ENCODE measurements at regions not wholly inside any gene's neighbourhood (a gene's known extent, or its start where the extent isn't known, plus 50 kb on each side); places are given as distances from the start of the nearest gene placed in this dataset.

GRCh38 chr3:72320955-72321303 is 527.3 kb downstream of the SHQ1 start:
- Histone ChIP-seq H3K27ac (no peak overlapping the region), H3K36me3 (no peaks in the 10 kb centered on the region), H3K4me1 (replicated peaks) (peaks cover 30% of the 10 kb centered on the region), H3K4me3 (no peak overlapping the region), H3K9me3 (replicated peaks) (no peaks in the 10 kb centered on the region), H3K27me3 (replicated peaks) (no peaks in the 10 kb centered on the region)
- no peak for DNase-seq (ENCODE audit: low read depth in 1 of 2, low spot score in 2 of 2)

DNA sequence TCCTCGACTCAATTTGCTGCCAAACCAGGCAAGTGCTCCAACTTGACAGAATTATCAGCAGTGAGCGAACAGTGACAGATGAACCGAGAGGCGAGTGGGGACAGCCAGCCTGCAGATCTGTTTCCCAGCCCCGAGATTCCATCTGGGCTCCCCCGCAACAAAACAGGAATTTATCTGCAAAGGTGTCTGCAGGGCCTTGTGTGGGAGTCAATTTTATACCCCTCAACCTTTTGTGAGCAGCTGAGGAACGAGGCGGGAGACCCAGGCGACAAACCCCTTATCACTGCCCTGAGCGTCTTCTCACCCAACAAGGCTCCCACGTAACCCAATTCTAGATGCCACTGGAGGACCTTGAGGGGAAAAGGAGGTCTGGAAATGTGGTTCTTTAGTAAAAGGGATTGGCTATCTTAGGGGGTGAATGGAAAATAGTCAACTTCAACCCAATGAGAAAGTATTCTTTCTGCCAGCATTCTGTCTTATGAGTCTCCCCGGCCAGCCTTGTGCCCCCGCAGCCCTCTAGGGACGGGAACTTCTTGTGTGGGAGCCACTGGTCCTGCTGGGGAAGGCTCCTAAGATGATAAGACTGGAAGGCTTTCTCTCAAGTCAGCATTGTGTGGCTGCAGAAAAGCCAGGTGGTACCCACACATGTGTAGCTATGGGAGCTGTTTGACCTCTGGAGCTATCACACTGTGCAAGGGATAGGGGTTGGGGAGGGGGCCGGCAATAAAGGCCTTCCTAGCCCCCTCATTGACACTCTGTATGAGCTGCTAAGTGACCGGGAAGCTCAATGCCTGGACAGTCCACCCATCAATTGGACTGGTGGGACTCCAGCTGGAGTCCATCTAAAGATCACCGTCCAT is 527.9 kb downstream of the SHQ1 start:
- H3K9me3 ChIP-seq (replicated peaks) = no peaks in the 10 kb centered on the region
- H3K4me1 ChIP-seq (replicated peaks) = peaks cover 30% of the 10 kb centered on the region
- H3K27me3 ChIP-seq (replicated peaks) = no peaks in the 10 kb centered on the region
- no peak overlapping the region for H3K4me3 ChIP-seq
- H3K27ac ChIP-seq = no peak overlapping the region
- no peak for DNase-seq (ENCODE audit: low read depth in 1 of 2, low spot score in 2 of 2)
- no peaks in the 10 kb centered on the region for H3K36me3 ChIP-seq

GRCh38 chr3:72319194-72320094 is 528.8 kb downstream of the SHQ1 start:
- Histone ChIP-seq H3K4me1 (replicated peaks) (peaks cover 30% of the 10 kb centered on the region), H3K27me3 (replicated peaks) (no peaks in the 10 kb centered on the region), H3K27ac (peak overlapping the region; percentile 76), H3K36me3 (no peaks in the 10 kb centered on the region), H3K4me3 (no peak overlapping the region), H3K9me3 (replicated peaks) (no peaks in the 10 kb centered on the region)
- peak; percentile 78 to 80 for DNase-seq (ENCODE audit: low read depth in 1 of 2, low spot score in 2 of 2)

- Histone ChIP-seq H3K9me3 (replicated peaks) (no peaks in the 10 kb centered on the region), H3K27me3 (replicated peaks) (no peaks in the 10 kb centered on the region), H3K36me3 (no peaks in the 10 kb centered on the region), H3K4me3 (no peak overlapping the region), H3K4me1 (replicated peaks) (peaks cover 30% of the 10 kb centered on the region), H3K27ac (peak overlapping the region; percentile 76)
- DNase-seq (ENCODE audit: low read depth in 1 of 2, low spot score in 2 of 2) = peak; percentile 81 to 83
These were observed 529.6 kb downstream of the SHQ1 start for GRCh38 chr3:72318504-72319193.

DNA sequence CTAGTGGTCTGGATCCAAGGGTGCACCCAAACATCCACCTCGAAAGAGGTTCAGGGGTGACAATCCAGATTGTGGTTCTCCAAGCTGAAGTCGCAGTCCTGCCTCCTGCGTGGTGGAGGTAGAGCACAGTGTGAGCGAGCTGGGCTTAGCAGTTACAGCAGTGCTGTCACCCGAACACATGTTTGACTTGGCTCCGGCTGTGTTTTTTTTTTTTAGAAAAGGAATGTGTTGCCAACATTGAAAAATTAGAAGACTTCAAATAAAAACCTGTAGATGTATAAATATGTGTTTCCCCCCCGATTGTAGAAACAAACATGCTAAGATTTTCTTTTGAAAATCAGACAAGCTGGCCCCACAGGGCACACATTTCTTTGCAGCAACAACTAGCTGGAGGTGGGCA is 530.8 kb downstream of the SHQ1 start:
- Histone ChIP-seq H3K4me1 (replicated peaks) (peaks cover 31% of the 10 kb centered on the region), H3K4me3 (no peak overlapping the region), H3K9me3 (replicated peaks) (no peaks in the 10 kb centered on the region), H3K36me3 (no peaks in the 10 kb centered on the region), H3K27me3 (replicated peaks) (no peaks in the 10 kb centered on the region), H3K27ac (no peak overlapping the region)
- peak in 1 of 2 experiments; percentile 54 for DNase-seq (ENCODE audit: low read depth in 1 of 2, low spot score in 2 of 2)

GRCh38 chr3:72316501-72317279 is 531.6 kb downstream of the SHQ1 start:
- no peak overlapping the region for H3K27ac ChIP-seq
- H3K27me3 ChIP-seq (replicated peaks) = no peaks in the 10 kb centered on the region
- no peak for DNase-seq (ENCODE audit: low read depth in 1 of 2, low spot score in 2 of 2)
- no peak overlapping the region for H3K4me3 ChIP-seq
- H3K9me3 ChIP-seq (replicated peaks) = no peaks in the 10 kb centered on the region
- peaks cover 39% of the 10 kb centered on the region for H3K4me1 ChIP-seq (replicated peaks)
- no peaks in the 10 kb centered on the region for H3K36me3 ChIP-seq

DNA sequence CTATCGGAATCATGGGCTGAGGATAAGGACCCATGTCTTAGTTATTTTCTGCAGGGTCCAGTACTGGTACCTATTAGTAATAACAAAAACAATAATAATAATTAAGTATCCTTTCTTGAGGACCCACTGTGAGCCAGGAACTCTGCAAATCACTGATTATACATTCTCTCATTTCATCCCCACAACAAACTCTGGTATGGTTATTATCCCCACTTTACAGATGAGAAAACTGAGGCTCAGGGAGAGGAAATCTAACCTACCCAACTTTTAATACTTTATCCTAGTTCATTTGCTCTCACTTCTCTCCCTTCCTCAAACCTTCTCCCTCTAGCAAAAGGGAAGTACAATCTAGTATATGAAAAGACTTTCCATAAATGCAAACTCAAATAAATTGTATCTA is 528.4 kb upstream of the PROK2 start:
- no peak overlapping the region for H3K27ac ChIP-seq
- H3K27me3 ChIP-seq (replicated peaks) = no peaks in the 10 kb centered on the region
- peaks cover 39% of the 10 kb centered on the region for H3K4me1 ChIP-seq (replicated peaks)
- H3K9me3 ChIP-seq (replicated peaks) = 0 out of 2 replicates have a peak, but pooled peaks cover 4% of the 10 kb centered on the region
- DNase-seq (ENCODE audit: low read depth in 1 of 2, low spot score in 2 of 2) = no peak
- H3K4me3 ChIP-seq = no peak overlapping the region
- no peaks in the 10 kb centered on the region for H3K36me3 ChIP-seq

GRCh38 chr3:72312339-72312738 is 527.4 kb upstream of the PROK2 start:
- Histone ChIP-seq H3K36me3 (no peaks in the 10 kb centered on the region), H3K27ac (no peak overlapping the region), H3K4me1 (replicated peaks) (peaks cover 31% of the 10 kb centered on the region), H3K4me3 (no peak overlapping the region), H3K9me3 (replicated peaks) (0 out of 2 replicates have a peak, but pooled peaks cover 4% of the 10 kb centered on the region), H3K27me3 (replicated peaks) (no peaks in the 10 kb centered on the region)
- no peak for DNase-seq (ENCODE audit: low read depth in 1 of 2, low spot score in 2 of 2)

DNA sequence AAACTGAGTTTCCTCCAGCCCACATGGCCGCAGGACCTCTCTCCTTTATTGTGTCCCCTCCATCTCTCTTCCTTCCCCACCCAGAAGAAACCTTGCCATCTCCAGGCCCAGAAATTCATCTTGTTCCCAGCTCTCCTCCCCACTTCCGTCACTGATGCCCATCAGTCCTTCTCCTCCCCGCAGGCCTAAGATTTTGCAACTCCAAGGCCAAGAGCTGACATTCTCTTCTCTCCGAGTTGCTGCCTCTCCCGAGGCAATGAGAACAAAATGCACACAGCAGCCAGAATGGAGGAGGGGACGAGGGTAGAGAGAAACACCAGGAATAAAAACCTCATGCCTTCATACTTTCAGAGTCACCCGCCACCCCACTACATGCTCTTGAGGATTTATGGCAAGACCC is 526.5 kb upstream of the PROK2 start:
- Histone ChIP-seq H3K9me3 (replicated peaks) (0 out of 2 replicates have a peak, but pooled peaks cover 4% of the 10 kb centered on the region), H3K4me1 (replicated peaks) (peaks cover 25% of the 10 kb centered on the region), H3K27me3 (replicated peaks) (no peaks in the 10 kb centered on the region), H3K4me3 (no peak overlapping the region), H3K27ac (no peak overlapping the region), H3K36me3 (no peaks in the 10 kb centered on the region)
- no peak for DNase-seq (ENCODE audit: low read depth in 1 of 2, low spot score in 2 of 2)

GRCh38 chr3:72310419-72311380 is 525.8 kb upstream of the PROK2 start:
- no peaks in the 10 kb centered on the region for H3K36me3 ChIP-seq
- H3K27me3 ChIP-seq (replicated peaks) = no peaks in the 10 kb centered on the region
- DNase-seq (ENCODE audit: low read depth in 1 of 2, low spot score in 2 of 2) = peak; percentile 85 to 90
- H3K9me3 ChIP-seq (replicated peaks) = 0 out of 2 replicates have a peak, but pooled peaks cover 4% of the 10 kb centered on the region
- peaks cover 25% of the 10 kb centered on the region for H3K4me1 ChIP-seq (replicated peaks)
- H3K27ac ChIP-seq = peak overlapping the region; percentile 69
- H3K4me3 ChIP-seq = no peak overlapping the region

DNA sequence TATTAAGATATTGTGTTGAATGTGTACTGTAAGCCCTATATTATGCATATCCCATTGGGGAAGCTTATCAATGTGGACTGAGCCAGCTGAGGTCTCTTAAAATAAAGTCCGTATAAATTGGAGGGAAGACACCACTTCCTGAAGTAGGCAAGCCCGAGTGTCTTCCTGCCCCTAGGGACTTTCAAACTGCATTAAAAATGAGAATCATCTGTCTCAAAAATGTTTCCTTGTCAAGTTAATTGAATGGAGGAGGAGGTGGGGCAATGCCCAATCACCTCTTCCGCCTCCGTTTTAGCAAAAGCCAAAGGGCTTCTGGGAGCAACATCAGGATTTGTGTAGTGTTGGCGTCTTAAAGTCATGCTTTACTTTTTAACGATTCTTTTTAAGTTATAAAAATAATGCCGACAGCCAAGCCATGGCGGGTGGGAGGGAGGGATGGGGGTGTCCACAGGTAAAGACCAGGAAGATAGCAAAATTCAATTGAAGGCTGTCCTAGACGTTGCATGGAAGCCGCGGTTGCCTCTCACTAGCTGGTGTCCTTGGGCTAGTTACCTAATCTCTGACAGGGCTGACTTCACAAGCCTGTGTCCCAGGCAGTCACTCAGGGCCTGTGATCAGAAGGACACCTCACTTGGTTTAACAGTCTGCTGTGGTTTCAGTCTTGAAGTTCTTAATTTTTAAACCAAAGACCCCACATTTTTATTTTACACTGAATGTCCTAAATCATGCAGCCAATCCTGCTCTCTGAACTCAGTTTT is 524.9 kb upstream of the PROK2 start:
- no peaks in the 10 kb centered on the region for H3K36me3 ChIP-seq
- DNase-seq (ENCODE audit: low read depth in 1 of 2, low spot score in 2 of 2) = no peak
- peak overlapping the region; percentile 69 for H3K27ac ChIP-seq
- H3K4me1 ChIP-seq (replicated peaks) = peaks cover 25% of the 10 kb centered on the region
- H3K27me3 ChIP-seq (replicated peaks) = no peaks in the 10 kb centered on the region
- H3K4me3 ChIP-seq = no peak overlapping the region
- H3K9me3 ChIP-seq (replicated peaks) = 0 out of 2 replicates have a peak, but pooled peaks cover 4% of the 10 kb centered on the region

Data from SJSA1 (cell line).